ENCODE measurements at regions not wholly inside any gene's neighbourhood (a gene's known extent, or its start where the extent isn't known, plus 50 kb on each side); places are given as distances from the start of the nearest gene placed in this dataset.

GRCh38 chr11:56916162-56916561 lies 72.6 kb upstream of the OR5AK2 start:
- H3K4me3 ChIP-seq, result no peak overlapping the region
- no peak for ATAC-seq
- H3K4me2 ChIP-seq, result no peak overlapping the region
- H3K36me3 ChIP-seq (ENCODE audit: insufficient read depth), result no peaks in the 10 kb centered on the region
- TF ChIP-seq EZH2phosphoT487 (IDR thresholded peaks at IDR 0.05; ENCODE audit: unreplicated experiment), result no peak
- no peak for TF ChIP-seq JUNB (IDR thresholded peaks at IDR 0.05; ENCODE audit: unreplicated experiment)
- no peak for TF ChIP-seq EZH2 (IDR thresholded peaks at IDR 0.05; ENCODE audit: low read depth, unreplicated experiment)
- TF ChIP-seq ZNF114 (CRISPR knock-in tag; IDR thresholded peaks at IDR 0.05), result no peak
- DNase-seq (ENCODE audit: low spot score), result peak; percentile 1
- no peaks in the 10 kb centered on the region for H3K27me3 ChIP-seq (ENCODE audit: insufficient read depth)
- no peak overlapping the region for H3K27ac Mint-ChIP-seq
- no peaks in the 10 kb centered on the region for H3K27me3 Mint-ChIP-seq (ENCODE audit: insufficient read depth, low read depth, poor library complexity)
- no peaks in the 10 kb centered on the region for H3K4me1 Mint-ChIP-seq
- no peak overlapping the region for H2AFZ ChIP-seq
- no peak overlapping the region for H3K27ac ChIP-seq (ENCODE audit: low read depth)
- no peak overlapping the region for H3K4me3 Mint-ChIP-seq
- H4K20me1 ChIP-seq (replicated peaks; ENCODE audit: insufficient read depth), result no peaks in the 10 kb centered on the region
- no peaks in the 10 kb centered on the region for H3K79me2 ChIP-seq (replicated peaks; ENCODE audit: insufficient read depth)
- no peaks in the 10 kb centered on the region for H3F3A ChIP-seq (replicated peaks; ENCODE audit: low read depth)
- no peaks in the 10 kb centered on the region for H3K36me3 Mint-ChIP-seq (ENCODE audit: low read depth)
- no peaks in the 10 kb centered on the region for H3K9me2 ChIP-seq (ENCODE audit: insufficient read depth)
- peaks cover 5% of the 10 kb centered on the region for H3K9me3 Mint-ChIP-seq
- no peaks in the 10 kb centered on the region for H3K4me1 ChIP-seq (ENCODE audit: insufficient read depth)

GRCh38 chr11:56911312-56911711 lies 77.4 kb upstream of the OR5AK2 start:
- H3K4me2 ChIP-seq, result no peak overlapping the region
- no peak overlapping the region for H2AFZ ChIP-seq
- Mint-ChIP-seq H3K4me3 (no peak overlapping the region), H3K9me3 (peaks cover 4% of the 10 kb centered on the region; the same call in 2 of the 3 replicates), H3K27ac (no peak overlapping the region), H3K4me1 (no peaks in the 10 kb centered on the region), H3K27me3 (ENCODE audit: insufficient read depth, low read depth, poor library complexity) (no peaks in the 10 kb centered on the region), H3K36me3 (ENCODE audit: low read depth) (no peaks in the 10 kb centered on the region)
- no peaks in the 10 kb centered on the region for H3K79me2 ChIP-seq (replicated peaks; ENCODE audit: insufficient read depth)
- no peaks in the 10 kb centered on the region for H3K27me3 ChIP-seq (ENCODE audit: insufficient read depth)
- H4K20me1 ChIP-seq (replicated peaks; ENCODE audit: insufficient read depth), result no peaks in the 10 kb centered on the region
- DNase-seq (ENCODE audit: low spot score) (no peak), ATAC-seq (no peak)
- H3K9me2 ChIP-seq (ENCODE audit: insufficient read depth), result no peaks in the 10 kb centered on the region
- no peak overlapping the region for H3K4me3 ChIP-seq
- H3K27ac ChIP-seq (ENCODE audit: low read depth), result no peak overlapping the region
- H3K36me3 ChIP-seq (ENCODE audit: insufficient read depth), result no peaks in the 10 kb centered on the region
- no peaks in the 10 kb centered on the region for H3F3A ChIP-seq (replicated peaks; ENCODE audit: low read depth)
- no peak for TF ChIP-seq ZNF462 (CRISPR knock-in tag; IDR thresholded peaks at IDR 0.05)
- H3K4me1 ChIP-seq (ENCODE audit: insufficient read depth), result no peaks in the 10 kb centered on the region

Measured in GM23338 (cell line).